Stimulated activated CD8-positive, alpha-beta memory T cell treated with anti-CD3 and anti-CD28 coated beads, Interleukin-2, amount 100 ng/mL, for 1 hour (primary cell): ENCODE measurements at regions not wholly inside any gene's neighbourhood (a gene's known extent, or its start where the extent isn't known, plus 50 kb on each side); places are given as distances from the start of the nearest gene placed in this dataset.

Experiments
- DNase-seq, 2 donors: peaks; one replicate each; pipeline ENCODE4 v3.0.0-alpha.2; 2020; ENCODE audit warnings: low read depth in 2 of 2

DNA sequence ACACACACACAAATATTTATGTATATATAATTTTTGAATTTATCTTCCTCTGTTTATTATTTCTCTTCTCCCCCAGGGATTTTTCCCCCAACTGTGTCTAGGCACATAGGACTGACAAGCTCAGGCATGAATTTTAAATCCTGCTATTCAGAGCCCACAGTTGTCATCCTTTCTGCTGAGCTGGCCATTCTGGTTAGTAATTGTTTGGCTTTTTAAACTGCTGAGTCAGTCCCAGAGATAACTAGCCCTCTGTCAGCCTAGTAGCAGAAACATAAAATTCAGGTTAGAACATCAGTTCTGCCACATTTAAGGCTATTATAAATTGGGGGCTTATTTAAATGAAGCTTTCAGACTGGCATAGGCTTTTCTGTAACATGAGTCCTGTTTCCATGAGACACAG, 151.7 kb upstream of the MAOA start:
- DNase-seq, result no peak

DNA sequence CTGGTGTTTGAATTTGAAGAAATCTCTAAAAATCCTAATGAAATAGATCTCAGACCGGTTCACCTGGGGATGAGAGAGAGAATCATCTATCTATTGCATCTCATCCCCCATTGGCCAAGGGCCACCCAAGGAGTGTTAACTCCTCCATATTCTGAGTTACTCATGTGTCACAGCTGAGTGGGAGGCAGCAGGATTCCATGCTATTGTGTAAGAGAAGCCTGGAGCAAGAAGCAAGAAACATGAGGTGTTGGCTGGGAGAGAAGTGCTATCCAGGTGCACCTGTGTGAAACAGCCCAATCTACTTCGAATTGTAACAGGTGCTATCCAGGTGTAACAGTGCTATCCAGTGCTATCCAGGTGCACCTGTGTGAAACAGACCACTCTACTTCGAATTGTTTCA, 150.3 kb upstream of the MAOA start:
- DNase-seq, result no peak

DNA sequence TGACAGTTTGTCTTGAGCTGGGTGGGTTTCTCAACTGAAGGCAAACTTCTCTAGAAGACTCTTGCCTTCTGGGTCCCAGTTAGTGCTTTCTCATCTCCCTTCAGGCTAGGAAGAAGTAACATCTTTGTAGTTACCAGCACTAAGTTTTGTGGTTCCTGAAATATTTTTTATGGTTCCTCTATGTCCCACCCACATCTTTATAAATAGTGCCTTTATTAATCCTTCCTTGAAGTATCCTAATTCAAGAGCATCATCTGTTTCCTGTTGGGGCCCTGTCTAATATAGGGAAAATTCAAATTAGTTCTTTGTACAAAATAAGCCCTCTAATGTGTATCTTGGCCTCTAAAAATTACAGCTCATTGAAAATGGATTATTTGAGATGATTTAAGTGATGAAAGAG, 147.4 kb upstream of the MAOA start:
- DNase-seq, result no peak

DNA sequence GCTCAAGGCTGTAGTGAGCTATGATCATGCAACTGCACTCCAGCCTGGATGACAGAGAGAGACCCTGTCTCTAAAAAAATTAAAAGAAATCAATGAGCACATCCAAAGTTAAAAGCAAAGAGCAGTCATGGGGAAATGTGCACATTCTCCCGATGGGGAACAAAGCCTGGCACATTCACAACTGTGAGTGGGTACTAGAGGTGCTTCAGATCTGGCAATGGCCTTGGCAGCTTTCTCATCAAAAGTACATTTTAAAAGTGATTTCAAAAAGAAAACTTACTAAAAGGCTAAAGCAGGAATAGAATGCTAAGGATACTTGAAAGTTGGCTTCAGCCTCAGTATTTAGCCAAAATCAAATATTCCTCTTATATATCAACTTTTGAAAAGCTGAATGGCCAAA, 145.9 kb upstream of the MAOA start:
- no peak for DNase-seq

DNA sequence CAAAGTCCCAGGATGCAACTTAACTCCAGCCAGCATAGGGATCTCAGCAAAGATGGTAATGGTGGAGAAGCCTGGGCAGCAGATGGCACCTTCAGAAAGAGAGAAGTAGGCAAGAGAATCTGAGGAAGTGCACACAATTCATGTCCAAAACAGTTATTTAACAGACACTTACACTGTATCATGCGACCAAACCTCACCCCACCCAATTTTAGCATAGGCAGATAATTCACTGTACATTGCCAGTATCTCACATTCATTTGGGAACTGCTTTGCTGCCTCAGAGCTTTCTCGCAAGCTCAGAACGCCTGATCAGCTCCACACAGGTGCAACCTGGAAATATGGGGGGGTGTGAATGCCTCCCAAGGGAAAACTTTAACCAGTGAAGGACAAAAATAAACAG, 143.0 kb upstream of the MAOA start:
- no peak for DNase-seq

DNA sequence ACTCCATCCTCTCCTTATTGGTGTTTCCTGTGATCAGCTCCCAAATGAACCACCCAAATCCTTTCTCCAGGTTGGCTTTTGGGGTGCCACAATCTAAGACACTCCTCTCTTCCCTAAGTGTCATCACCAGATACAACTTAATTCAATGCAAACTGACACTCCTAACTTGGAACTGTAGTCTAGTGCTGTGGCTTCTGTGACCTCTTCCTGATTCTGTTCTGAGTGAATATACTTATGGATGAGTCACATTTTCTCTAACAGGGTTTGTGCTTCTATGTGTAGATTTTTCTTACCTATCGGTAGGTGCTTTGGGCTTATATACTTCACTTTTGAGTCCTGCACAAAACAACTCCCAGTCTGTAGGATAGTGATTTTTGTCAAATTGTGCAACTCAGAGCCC, 141.3 kb upstream of the MAOA start:
- no peak for DNase-seq

DNA sequence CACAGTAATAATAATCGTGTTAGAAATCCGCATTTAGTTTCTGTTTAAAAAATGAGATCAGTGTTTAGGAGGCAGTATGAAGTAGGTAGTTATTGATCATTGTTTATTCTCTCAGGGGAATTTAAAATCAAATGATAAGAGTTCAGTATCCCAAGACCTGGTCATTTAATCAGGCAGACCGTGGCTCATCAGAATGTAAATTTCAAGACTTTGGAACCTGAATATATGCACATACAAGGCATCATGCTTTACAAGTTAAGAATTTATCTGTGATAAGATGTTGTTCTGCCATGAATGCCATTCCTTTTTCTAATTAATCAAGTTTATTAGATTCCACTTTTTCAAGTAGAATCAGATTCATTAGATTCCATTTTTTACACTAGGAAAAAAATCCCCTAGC, 133.5 kb upstream of the MAOA start:
- DNase-seq, result no peak

DNA sequence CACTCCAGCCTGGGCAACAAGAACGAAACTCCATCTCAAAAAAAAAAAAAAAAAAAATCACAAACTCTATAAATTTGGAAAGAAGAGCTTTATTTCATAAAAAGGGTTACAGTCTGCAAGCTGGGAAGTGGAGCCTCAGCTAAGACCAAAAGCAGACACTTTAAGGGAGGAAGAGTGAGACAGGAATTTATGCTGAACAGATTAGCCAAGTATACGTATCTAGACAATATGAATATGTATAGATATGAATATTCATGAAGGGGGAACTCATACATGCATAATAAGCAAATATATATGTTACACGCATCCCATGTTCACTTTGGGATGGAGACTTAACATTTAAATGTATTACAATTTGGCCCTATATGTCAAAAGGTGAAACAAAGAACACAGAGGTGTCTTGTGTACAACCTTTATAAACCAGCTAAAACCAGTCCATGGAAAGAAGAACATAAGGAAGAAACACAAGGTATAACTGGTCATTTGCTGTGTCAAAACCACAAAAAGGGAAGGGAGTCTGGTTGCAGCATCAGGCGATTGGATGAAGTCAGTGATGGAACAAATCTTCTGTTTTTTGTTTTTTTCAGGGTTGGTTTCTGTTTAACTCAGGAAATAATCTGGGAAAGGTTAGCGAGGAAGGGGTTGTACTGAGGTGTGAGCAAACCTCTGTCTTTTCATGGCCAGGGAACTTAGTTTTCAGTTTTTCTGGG, 130.0 kb upstream of the MAOA start:
- no peak for DNase-seq

DNA sequence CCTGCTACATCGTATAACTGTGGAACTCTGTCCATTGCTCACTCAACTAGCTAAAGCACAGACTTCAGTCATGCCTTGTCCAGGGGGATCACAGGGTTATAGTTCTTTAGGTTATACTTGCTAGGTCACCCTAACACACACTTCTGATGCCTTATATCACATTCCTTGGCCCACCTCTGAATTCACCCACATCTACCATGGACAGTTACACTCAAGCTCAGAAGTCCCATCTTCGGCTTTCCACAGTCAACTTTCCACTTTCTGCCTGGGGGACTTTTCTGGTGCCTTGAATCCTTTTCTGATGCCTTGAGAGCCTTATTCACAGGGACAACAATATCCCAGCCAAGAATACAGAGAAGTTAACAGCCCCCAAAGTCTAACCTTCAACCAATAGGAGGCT, 129.2 kb upstream of the MAOA start:
- DNase-seq, result no peak

DNA sequence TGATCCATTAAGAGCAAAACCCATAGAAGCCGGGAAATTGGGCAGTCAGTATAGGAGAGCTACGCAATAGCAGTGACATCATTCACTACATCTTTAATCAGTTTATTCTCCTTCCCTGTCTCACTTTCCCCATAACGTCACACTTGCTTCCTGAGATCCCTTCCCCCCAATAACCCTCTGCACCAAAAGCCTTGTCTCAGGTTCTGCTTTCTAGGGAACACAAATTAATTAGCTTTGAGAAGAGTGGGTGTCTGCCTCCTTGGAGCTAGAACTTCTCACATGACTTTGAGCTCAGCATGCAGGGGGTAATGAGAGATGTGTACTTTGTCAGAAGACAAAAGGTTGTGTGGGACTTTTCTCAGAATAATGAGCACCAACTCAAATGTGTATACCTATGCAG, 128.3 kb upstream of the MAOA start:
- no peak for DNase-seq

DNA sequence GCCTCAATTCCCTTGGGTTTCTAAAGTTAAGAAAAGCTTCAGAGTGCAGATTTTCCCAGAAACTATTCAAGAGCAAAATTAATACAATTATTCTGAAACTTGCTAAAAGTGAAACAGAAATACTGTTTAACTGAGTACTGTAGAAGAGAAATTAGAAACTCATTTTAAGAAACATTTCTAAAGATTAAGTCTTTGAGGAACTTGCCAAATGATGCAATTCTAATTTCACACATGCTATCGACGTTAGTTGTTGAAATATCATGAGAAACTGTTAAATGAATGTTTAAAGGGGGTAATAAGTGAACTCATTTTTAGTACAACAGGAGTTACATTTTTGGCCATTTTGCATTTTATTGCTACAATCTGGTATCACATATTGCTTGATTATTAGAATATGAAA, 125.3 kb upstream of the MAOA start:
- no peak for DNase-seq

DNA sequence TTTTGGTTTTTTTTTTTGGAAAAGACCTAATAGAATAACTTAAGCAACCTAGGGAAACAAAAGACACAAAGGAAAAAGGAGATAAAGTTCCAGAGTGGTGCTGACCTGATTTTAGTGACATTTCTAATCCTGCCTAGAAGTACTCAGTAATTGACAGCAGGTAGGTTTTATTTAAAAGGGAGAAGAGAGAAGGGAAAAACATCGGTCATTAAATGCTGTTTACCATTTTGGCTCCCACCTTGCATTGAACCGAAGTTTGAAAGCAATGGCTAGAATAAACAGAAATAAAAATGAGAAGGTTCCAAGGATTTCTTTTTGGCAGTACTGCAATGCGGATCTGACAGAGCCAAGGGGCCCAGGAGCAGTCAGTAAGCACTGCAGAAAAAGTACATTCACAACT, 115.8 kb upstream of the MAOA start:
- DNase-seq, result no peak

DNA sequence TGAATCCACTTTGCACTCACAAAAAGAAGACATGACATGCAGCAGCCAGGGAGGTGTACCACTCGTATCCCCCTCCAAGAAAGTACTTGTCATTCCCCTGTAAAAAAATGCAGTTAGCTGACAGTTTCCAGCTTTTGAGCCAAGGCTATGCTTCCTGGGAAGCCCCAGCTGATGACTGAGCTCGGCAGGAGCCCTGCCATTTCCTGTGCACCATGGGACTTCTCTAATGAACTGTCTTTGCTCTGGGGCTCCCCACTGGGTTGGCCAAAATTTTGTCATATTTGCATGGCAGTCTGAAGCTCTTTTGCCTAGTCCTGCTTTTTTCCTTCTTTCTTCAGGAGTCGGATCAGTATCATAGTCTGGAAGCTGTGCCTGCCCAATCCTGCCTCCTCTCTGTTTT, 104.5 kb upstream of the MAOA start:
- DNase-seq, result no peak

DNA sequence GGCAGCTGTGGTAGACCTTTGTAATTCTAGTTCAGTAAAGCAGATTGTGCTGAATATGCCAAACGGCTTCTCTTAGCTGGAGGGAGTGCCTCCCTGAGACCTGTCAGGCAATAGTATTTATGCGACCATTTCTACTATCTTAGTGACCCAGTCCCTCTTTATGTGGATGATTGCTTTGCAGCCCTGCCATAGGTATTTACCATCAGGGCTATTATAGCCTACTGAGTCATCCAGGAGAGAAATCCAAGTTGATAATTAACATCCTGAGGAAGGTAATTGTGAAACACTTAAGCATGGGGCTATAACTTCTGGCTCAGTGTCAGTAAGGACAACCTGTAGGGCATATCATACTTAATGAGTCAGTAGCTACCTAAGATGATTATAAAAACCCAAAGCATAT, 103.9 kb upstream of the MAOA start:
- DNase-seq, result no peak

DNA sequence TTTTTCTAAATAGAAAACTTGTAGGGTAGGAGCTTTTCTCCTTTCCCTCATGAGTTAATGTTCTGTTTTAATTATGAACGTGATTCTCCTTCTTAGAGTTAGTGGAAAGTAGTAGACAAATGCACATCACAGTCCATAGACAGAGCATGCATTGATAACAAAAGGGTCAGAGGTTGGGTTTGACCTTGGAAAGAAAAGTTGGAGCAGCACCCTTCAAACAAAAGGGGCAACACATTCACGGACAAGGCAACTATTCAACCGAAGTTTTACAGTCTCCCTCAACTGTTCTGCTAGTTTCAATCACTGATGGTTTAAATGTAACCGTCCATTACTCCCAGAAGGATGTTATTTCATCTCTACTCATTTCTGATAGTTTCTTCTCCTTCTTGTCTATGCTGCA, 103.4 kb upstream of the MAOA start:
- no peak for DNase-seq

DNA sequence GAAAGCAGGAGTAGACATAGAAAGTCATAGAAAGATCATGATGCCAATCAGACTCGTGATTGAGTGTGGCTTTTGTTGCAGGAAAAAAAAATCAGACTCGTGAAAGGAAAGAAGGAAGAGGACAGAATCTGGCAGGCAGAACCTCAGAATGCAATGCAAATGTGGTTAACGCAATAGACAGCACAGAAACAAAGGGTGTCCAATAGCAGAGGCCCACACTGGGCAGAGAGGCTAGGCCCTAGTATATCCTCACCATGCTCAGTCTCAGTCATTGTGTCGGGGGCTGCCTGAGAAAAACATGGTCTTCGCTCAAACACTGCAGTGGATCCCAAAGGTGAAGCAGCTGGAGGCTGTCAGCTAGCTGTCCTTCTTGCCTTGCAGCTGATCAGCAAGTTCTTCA, 102.8 kb upstream of the MAOA start:
- no peak for DNase-seq

DNA sequence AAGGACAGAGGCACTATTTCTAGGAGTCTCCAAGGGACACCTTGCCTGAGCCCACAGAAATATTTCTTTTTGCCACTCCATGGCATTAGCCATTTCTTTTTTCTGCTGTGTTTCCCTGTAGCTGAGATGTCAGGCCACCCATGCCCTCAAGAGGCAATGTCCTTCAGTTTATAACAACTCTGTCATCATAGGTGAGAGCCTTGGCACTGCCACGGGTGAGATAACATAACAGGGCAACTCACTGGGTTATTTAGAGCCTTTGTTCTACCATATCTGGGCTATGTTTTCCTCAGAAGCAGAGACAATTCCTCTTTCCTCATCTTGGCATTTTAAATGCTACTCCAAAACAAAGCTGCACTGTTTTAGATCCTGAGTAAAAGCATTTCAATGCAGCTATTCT, 99.9 kb upstream of the MAOA start:
- no peak for DNase-seq

DNA sequence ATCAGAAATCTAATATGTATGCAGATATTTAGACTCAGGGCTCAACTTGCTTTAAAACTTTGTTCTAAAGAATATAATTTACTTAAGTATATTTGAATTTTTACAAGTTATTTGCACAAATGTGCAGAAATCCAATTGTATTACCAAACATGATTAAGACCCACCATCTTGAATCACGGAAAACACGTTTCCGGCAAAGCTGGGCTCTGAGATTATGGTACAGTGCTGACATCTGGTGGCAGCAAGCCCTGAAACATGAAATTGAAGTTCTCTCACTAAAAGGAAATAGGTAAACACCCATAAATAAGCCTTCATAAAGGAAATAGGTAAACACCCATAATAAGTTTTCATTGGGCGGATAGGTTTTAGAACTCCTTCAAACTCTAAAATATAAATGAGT, 98.3 kb upstream of the MAOA start:
- DNase-seq, result peak; percentile 18 to 21

DNA sequence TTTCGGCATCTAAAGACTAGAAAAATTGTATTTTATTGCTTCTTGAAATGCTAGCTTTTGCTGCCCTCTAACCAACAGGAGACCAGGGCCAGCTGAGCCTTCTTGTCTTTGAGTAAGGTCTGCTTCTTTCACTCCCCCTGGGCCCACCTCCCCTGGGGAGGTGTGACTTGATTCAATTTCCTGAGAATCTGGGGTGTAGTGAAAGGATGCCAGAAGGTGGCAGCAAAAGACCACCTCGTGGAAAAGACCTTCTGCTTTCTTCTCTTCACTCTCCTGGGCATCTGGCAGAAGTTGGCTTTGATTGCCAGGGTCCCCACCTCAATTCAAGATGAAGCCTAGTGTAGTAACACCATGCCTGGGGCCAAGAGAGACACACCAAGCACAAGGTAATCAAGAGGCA, 96.5 kb upstream of the MAOA start:
- DNase-seq, result peak in 1 of 2 donors; percentile 1

DNA sequence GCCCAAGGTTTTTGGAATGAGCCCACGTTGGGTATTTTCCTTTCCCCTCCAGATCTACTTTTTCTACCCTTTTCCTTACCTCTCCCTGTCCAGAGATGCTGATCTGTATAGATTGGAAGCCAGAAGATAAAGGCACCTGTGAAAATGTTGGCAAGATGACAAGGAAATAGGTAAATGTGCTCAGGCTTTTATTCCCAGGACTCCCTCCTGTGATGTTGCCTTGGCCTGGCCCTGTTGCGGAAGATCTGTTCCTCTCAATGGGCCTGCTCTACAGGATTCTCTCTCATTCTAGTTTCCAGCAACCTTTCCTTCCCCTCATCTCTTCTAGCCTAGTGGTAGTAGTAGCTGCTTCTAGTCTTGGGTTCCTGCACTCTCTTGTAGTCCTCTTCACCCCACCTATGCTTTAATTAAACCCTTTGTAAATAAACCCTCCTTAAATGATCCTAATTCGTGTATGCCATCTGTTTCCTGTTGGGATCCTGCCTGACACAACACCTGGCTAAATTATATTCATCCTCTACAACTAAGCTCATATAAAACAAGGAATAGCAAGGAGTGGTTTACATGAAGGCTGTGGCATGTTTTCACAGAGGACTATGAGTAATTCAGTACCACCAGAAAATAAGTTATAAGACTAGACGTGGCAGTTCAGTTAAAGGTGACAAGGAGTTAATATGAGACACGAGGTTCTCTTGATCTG, 95.7 kb upstream of the MAOA start:
- DNase-seq, result no peak

DNA sequence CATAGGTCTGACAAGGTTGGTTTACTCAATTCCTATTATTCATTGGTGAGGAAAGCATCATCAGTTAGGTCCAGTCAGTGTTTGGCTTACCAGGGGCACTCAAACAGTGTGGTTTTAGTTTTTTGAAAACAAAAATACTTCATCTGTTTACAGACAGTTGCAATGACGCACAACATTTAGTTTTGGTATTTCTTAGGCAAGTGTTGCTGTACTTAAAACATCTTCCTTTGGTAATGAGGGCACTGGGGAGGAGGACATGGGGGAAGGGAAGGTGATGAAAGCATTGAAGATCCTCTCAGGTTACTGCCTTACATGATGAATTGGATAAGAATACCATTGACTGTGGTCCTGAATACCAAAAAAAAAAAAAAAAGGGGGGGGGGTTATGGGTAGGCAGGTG, 93.7 kb upstream of the MAOA start:
- no peak for DNase-seq

DNA sequence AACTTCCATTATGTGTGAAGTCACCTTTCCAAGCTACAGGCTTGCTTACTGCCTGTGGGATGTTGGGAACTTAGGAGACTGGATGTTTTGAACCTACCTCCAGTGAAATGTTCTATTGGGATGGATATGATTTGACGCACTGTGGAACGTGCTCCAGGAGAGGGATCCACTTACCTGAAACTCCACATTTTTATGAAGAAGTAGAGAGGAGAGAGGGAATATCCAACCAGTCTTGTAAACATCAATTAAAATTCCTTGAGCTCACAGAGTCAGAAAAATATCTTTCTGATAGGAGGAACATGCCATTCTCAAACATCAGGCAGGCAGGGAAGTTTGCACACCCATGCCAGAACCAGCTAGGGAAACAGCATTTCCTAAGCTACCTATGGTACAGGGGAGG, 91.1 kb upstream of the MAOA start:
- DNase-seq, result no peak

DNA sequence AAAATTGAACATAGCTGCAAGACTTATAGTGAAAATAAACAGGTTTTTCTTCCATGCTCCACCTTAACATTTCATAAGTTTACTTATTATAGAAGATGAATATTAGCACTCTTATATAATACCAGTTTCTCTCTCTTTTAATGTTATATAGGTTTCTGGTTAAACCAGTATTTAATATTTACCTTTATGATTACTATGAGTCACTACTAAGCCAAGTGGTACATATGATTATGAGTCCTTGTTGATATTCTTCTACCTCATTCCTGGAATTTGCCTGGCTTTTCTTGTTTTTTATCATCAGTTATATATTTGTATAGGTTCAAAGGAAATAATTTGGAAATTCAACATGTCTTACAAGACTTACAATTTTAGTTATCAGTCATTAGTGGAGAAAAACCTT, 89.9 kb upstream of the MAOA start:
- no peak for DNase-seq

DNA sequence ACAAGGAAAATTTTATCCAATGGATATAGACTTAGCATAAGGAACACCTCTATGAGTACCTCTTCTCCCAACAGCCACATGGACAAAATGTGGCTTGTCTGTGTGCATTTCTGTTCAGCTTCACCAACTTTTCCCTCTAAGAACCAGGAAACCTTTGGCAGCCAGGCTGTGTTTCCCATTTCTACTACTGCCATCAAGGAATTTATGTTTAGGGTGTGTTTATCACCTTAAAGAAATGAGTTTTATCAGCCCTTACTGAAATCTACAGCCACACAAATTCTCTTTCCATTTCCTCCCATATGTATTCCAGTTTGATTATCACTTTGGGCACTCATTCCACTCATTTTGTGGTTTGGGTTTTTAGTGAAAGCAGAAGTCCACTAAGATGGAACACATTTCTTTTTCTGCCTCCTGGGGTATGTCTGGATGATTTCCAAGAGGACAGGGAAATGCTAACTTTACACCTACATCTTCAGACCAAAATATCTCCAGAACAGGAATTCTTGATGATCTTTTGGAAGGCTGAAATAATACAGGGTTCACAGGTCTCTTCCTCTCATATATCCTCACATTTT, 82.6 kb upstream of the MAOA start:
- DNase-seq, result no peak
